Mammary epithelial cell (primary cell): ENCODE measurements at regions not wholly inside any gene's neighbourhood (a gene's known extent, or its start where the extent isn't known, plus 50 kb on each side); places are given as distances from the start of the nearest gene placed in this dataset.

Source experiments
- CTCF ChIP-seq, 2 donors: IDR thresholded peaks in 1 of 2; conservative IDR thresholded peaks in 1 of 2; 2 replicates each; pipeline ENCODE4 v1.5.1; 2011 to 2012; ENCODE audit warnings: inconsistent platforms in 2 of 2, low read length in 2 of 2, mild to moderate bottlenecking in 2 of 2, control low read depth in 1 of 2, low read depth in 1 of 2; ENCODE audit not compliant: insufficient read depth in 1 of 2; ENCODE audit errors: extremely low read depth in 1 of 2
- EZH2 ChIP-seq: IDR thresholded peaks from 2 replicates; pipeline ENCODE4 v1.6.1; 2012; ENCODE audit warnings: low read length, inconsistent platforms, borderline replicate concordance

- TF ChIP-seq CTCF (conservative IDR thresholded peaks at IDR 0.05 in 1 of 2, IDR thresholded peaks at IDR 0.05 in 1 of 2; ENCODE audit: extremely low read depth in 1 of 2, insufficient read depth in 1 of 2, low read depth in 1 of 2, low read length in 2 of 2) (no peak), EZH2 (no peak)
Measured at GRCh38 chr5:4337519-4337918, 741.9 kb downstream of the IRX1 start.
